Natural killer cell (primary cell): ENCODE measurements at regions not wholly inside any gene's neighbourhood (a gene's known extent, or its start where the extent isn't known, plus 50 kb on each side); places are given as distances from the start of the nearest gene placed in this dataset.

Source experiments
- ATAC-seq, 3 donors: fragments of 150-1000 bp in 2 of 3; fragments of 200-7000 bp in 1 of 3; cut with Tn5 transposase; 1 replicate in 1 of 3; 2 replicates in 2 of 3; pipeline ENCODE4 v1.10.0; 2021; ENCODE audit warnings: mild to moderate bottlenecking in 2 of 3, moderate library complexity in 2 of 3
- DNase-seq, 2 donors: peaks; one replicate each; pipeline versions ENCODE4 v3.0.0 to v3.0.0-alpha.2; 2013 to 2021; ENCODE audit warnings: mixed read lengths in 1 of 2
- H3K27ac ChIP-seq: one replicate; pipeline ENCODE4 v1.5.1; 2013; ENCODE audit warnings: mild to moderate bottlenecking, low read length
- H3K27me3 ChIP-seq: one replicate; pipeline ENCODE4 v1.6.1; 2013; ENCODE audit warnings: low read length; ENCODE audit not compliant: control insufficient read depth, insufficient read depth
- H3K36me3 ChIP-seq: one replicate; pipeline ENCODE4 v1.6.1; 2013; ENCODE audit warnings: low read length; ENCODE audit not compliant: control insufficient read depth, insufficient read depth
- H3K4me1 ChIP-seq: one replicate; pipeline ENCODE4 v1.6.1; 2013; ENCODE audit warnings: low read length; ENCODE audit not compliant: control insufficient read depth, insufficient read depth
- H3K4me3 ChIP-seq: one replicate; pipeline ENCODE4 v1.5.1; 2013; ENCODE audit warnings: low read length
- H3K9me3 ChIP-seq: one replicate; pipeline ENCODE4 v1.6.1; 2013; ENCODE audit warnings: low read length; ENCODE audit not compliant: control insufficient read depth, insufficient read depth
- H3K27ac Mint-ChIP-seq, 2 donors: one replicate each; pipeline ENCODE4 v1.8.0; 2022; ENCODE audit warnings: mild to moderate bottlenecking in 2 of 2, mixed read lengths in 2 of 2, moderate library complexity in 1 of 2
- H3K27me3 Mint-ChIP-seq, 2 donors: one replicate each; pipeline ENCODE4 v1.8.0; 2022; ENCODE audit warnings: low read depth in 2 of 2, mixed read lengths in 2 of 2
- H3K36me3 Mint-ChIP-seq: one replicate; pipeline ENCODE4 v1.8.0; 2022; ENCODE audit warnings: mixed read lengths
- H3K4me1 Mint-ChIP-seq, 2 donors: one replicate each; pipeline ENCODE4 v1.8.0; 2022; ENCODE audit warnings: mixed read lengths in 2 of 2
- H3K4me3 Mint-ChIP-seq: one replicate; pipeline ENCODE4 v1.8.0; 2022; ENCODE audit warnings: mild to moderate bottlenecking, moderate library complexity, mixed read lengths
- H3K9me3 Mint-ChIP-seq, 2 donors: one replicate each; pipeline ENCODE4 v1.8.0; 2022; ENCODE audit warnings: mixed read lengths in 2 of 2
- WGBS: methylation state at CpG from one replicate; pipeline ENCODE4 v1.1.7; 2013; ENCODE audit warnings: missing lambda C conversion rate; ENCODE audit not compliant: insufficient coverage; 5-methylcytosine and 5-hydroxymethylcytosine counted together
- intact Hi-C: fragments of 100-400 bp; cut with micrococcal nuclease; formaldehyde crosslinking; loops from one replicate; pipeline ENCODE4 v1.14.2; 2022
- TF ChIP-seq, protein P1 (sequence below): fragments of 200-600 bp; IDR thresholded peaks from one replicate; pipeline ENCODE4 v1.8.0; 2022; ENCODE audit warnings: antibody characterized with exemption

DNA sequence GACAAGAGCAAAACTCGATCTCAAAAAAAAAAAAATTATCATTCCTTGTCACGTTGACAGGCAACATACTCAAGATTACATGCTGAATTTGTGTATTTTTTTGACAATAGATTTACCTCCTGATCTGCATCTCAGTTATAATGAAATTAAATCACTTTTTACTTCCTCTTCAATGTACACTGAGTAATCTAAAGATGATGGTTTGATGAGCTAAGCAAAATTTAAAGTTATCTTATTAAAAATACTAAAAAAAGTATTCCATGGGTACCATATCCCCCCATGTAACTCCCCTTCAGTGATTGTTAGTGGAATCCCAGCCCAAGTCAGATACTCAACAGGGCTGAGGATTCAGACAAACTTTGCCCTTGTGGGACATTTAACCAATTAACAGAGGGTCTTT is 463.2 kb downstream of the OCA2 start:
- Mint-ChIP-seq H3K4me1 (no peaks in the 10 kb centered on the region), H3K27me3 (no peaks in the 10 kb centered on the region), H3K4me3 (no peak overlapping the region), H3K36me3 (peaks cover 14% of the 10 kb centered on the region), H3K9me3 (peaks cover 18 to 19% of the 10 kb centered on the region in 2 donors), H3K27ac (no peak overlapping the region)
- H3K4me3 ChIP-seq, result no peak overlapping the region
- DNase-seq (no peak), ATAC-seq (no peak)
- TF ChIP-seq, protein P1, sequence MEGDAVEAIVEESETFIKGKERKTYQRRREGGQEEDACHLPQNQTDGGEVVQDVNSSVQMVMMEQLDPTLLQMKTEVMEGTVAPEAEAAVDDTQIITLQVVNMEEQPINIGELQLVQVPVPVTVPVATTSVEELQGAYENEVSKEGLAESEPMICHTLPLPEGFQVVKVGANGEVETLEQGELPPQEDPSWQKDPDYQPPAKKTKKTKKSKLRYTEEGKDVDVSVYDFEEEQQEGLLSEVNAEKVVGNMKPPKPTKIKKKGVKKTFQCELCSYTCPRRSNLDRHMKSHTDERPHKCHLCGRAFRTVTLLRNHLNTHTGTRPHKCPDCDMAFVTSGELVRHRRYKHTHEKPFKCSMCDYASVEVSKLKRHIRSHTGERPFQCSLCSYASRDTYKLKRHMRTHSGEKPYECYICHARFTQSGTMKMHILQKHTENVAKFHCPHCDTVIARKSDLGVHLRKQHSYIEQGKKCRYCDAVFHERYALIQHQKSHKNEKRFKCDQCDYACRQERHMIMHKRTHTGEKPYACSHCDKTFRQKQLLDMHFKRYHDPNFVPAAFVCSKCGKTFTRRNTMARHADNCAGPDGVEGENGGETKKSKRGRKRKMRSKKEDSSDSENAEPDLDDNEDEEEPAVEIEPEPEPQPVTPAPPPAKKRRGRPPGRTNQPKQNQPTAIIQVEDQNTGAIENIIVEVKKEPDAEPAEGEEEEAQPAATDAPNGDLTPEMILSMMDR, result no peak
- H3K27ac ChIP-seq, result no peak overlapping the region
- peaks cover 9% of the 10 kb centered on the region for H3K9me3 ChIP-seq
- H3K4me1 ChIP-seq, result no peaks in the 10 kb centered on the region
- intact Hi-C loops, result no loop called here
- 100% methylated on average over 1 of the region's 2 CpGs for WGBS
- H3K36me3 ChIP-seq, result no peaks in the 10 kb centered on the region
- H3K27me3 ChIP-seq, result no peaks in the 10 kb centered on the region

DNA sequence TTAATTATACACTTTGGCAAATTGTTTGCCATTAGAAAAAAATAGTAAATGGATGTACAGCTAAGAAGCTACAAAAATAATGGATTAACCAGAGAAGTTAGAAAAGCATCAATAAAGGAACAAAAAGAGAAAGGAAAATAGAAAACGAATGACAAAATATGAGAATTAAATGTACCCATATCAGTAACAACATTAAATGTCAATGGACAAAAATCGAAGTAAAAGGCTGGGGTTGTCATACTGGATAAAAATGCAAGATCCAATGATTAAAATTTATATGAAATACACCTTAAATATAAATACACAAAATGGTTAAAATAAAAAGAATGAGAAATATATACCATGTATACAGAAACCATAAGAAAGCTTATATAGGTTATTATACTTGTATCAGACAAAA is 470.6 kb downstream of the OCA2 start:
- Mint-ChIP-seq H3K27me3 (no peaks in the 10 kb centered on the region), H3K27ac (no peak overlapping the region), H3K36me3 (peaks cover 21% of the 10 kb centered on the region), H3K4me3 (no peak overlapping the region), H3K9me3 (peaks cover 17 to 31% of the 10 kb centered on the region in 2 donors), H3K4me1 (no peaks in the 10 kb centered on the region)
- H3K36me3 ChIP-seq, result no peaks in the 10 kb centered on the region
- no peaks in the 10 kb centered on the region for H3K27me3 ChIP-seq
- H3K4me1 ChIP-seq, result no peaks in the 10 kb centered on the region
- H3K4me3 ChIP-seq, result no peak overlapping the region
- ATAC-seq, result no peak
- TF ChIP-seq, protein P1, result no peak
- intact Hi-C loops, result no loop called here
- no CpG with 5 or more reads among the region's 2 CpGs for WGBS
- no peak for DNase-seq
- H3K27ac ChIP-seq, result no peak overlapping the region
- H3K9me3 ChIP-seq, result no peaks in the 10 kb centered on the region

DNA sequence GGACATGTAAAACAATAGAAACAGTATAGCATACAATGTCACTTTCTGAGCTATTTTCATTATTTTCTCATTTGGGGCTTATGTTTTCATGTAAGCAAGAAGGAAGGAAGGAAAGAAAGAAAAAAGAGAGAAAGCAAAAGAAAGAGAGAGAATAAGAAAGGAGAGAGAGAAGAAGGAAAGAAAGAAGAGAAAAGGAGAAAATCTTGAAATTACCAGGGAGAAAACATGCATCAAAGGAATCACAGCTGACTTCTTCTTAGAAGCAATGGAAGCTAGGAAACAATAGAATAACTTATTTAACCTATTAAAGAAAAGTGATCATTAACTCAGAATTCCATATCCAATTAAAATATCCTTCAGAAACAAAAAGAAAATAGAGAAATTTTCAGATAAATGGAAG is 471.5 kb downstream of the OCA2 start:
- TF ChIP-seq, protein P1, result no peak
- Mint-ChIP-seq H3K9me3 (peaks cover 23 to 35% of the 10 kb centered on the region in 2 donors), H3K4me3 (no peak overlapping the region), H3K27me3 (no peaks in the 10 kb centered on the region), H3K36me3 (peaks cover 27% of the 10 kb centered on the region), H3K4me1 (no peaks in the 10 kb centered on the region), H3K27ac (no peak overlapping the region)
- intact Hi-C loops, result no loop called here
- Histone ChIP-seq H3K36me3 (no peaks in the 10 kb centered on the region), H3K4me1 (no peaks in the 10 kb centered on the region), H3K27me3 (no peaks in the 10 kb centered on the region), H3K9me3 (peaks cover 2% of the 10 kb centered on the region), H3K27ac (no peak overlapping the region), H3K4me3 (no peak overlapping the region)
- ATAC-seq (no peak), DNase-seq (no peak)

DNA sequence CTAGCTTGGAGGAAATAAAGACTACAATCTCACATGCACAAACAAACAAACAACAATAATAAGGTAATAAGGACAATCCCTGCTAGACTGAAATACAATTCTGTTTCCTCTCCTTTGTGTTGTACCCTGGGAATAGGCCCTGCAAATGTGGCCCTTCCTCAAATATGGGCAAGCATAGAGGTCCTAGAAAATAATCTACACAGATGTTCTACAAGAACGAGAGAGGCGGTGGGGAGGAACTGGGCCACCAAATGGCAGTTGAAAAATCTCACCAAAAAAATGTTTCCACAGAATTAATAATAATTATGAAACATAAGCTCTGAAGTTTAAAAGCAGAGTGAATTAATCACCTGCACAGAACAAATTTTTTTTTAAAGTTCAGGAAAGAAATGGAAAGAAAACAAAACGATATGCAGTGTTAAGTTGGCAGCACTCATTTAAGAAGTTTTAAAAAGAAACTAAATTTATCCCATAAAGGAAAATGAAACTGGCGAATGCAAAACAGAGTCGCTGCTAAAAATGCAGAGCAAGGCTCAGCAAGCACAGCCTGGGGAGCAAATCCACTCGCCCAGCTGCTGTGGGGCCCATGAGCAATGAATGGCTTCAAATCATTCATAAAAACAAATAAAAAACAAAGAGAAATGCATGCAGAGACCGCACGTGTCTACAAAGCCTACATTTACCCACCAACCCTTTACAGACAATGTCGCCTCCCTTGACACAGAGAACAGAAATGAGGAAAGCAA is 475.4 kb downstream of the OCA2 start:
- TF ChIP-seq, protein P1, result no peak
- H3K4me3 ChIP-seq, result no peak overlapping the region
- ATAC-seq (no peak), DNase-seq (no peak)
- intact Hi-C loops, result no loop called here
- Mint-ChIP-seq H3K9me3 (peaks cover 19 to 35% of the 10 kb centered on the region in 2 donors), H3K27me3 (no peaks in the 10 kb centered on the region), H3K4me3 (no peak overlapping the region), H3K27ac (no peak overlapping the region), H3K4me1 (no peaks in the 10 kb centered on the region), H3K36me3 (peaks cover 30% of the 10 kb centered on the region)
- 77% methylated on average over 5 of the region's 9 CpGs for WGBS
- H3K27ac ChIP-seq, result no peak overlapping the region
- no peaks in the 10 kb centered on the region for H3K4me1 ChIP-seq
- no peaks in the 10 kb centered on the region for H3K36me3 ChIP-seq
- H3K27me3 ChIP-seq, result no peaks in the 10 kb centered on the region
- H3K9me3 ChIP-seq, result peaks cover 2% of the 10 kb centered on the region
